ENCODE measurements at regions not wholly inside any gene's neighbourhood (a gene's known extent, or its start where the extent isn't known, plus 50 kb on each side); places are given as distances from the start of the nearest gene placed in this dataset.
"Not testable (repeated sequence)": the region's sequence is repeated elsewhere in the genome, so short reads cannot be mapped to it uniquely, and the experiment has no call there.

GRCh38 chr7:67484244-67484751, 487.7 kb downstream of the TYW1 start:
- DNase-seq: peak; percentile 41

DNA sequence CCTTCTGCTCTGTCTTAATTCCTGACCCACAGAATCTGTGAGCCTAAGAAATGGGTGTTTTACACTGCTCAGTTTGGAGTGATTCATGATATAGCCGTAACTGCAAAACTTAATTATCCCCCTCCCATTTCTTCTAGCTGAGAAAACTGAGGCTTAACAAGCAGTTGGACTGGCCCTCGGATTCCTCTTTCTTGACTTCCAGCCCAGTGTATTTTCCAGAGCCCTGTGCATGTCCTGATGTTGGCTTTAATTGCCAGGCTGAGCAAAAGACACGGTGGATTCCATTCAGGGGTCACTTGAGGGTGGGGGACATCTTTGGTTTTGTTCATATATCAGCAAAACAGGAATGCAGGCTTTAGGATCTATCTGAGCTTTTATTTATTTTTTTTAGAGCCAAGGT, 489.8 kb downstream of the TYW1 start:
- DNase-seq: no peak

DNA sequence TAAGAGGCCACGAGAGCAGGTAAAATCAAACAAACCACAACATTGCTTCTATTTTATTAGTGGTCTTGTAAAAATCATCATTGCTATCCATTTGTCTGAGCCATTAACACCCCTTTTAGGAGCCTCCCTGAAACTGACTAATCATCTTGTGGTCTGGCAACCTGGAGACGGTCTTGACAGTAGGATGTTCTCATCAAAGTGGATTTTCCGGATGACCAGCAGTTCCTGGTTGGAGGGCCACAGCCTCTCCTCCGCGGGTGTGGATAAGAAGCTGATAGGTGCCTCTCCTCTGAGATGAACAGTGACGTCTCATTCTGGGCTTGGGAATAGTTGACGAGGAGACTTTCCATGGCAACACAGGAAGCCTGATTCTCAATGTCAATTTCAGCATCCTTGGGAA, 490.7 kb downstream of the TYW1 start:
- DNase-seq: no peak

DNA sequence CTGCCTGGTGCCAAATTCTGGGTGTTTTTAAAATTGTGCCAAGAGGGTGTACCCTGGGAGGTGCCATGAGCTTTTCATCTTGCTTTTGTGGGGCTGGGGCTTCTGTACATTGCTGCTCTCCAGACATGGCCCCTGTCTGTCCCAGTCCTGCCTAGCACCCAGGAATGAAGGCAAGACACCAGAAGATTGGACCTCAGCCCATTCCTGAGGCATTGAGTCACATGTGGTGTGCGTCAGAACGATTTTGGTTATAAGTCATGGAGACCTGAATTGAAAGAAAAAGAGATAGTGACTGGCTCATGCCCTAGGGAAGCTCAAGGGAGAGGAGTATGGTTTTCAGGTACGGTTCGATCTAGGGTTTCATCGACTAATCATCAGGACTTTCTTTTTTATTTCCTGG, 493.2 kb downstream of the TYW1 start:
- DNase-seq: no peak

GRCh38 chr7:67493366-67493765, 496.7 kb downstream of the TYW1 start:
- DNase-seq: no peak

- no peak for DNase-seq
These were observed 500.0 kb downstream of the TYW1 start for GRCh38 chr7:67496589-67496988.

DNA sequence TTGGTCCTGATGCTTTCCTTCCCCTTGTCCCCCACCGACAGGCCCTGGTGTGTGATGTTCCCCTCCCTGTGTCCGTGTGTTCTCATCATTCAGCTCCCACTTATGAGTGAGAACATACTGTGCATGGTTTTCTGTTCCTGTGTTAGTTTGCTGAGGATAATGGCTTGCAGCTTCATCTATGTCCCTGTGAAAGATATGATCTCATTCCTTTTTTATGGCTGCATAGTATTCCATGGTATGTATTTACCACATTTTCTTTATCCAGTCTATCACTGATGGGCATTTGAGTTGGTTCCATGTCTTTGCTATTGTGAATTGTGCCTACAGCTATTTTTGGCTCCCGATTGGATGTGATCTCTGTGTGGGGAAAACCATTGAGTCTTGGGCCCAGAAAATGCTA, 501.3 kb downstream of the TYW1 start:
- not testable (repeated sequence) for DNase-seq

DNA sequence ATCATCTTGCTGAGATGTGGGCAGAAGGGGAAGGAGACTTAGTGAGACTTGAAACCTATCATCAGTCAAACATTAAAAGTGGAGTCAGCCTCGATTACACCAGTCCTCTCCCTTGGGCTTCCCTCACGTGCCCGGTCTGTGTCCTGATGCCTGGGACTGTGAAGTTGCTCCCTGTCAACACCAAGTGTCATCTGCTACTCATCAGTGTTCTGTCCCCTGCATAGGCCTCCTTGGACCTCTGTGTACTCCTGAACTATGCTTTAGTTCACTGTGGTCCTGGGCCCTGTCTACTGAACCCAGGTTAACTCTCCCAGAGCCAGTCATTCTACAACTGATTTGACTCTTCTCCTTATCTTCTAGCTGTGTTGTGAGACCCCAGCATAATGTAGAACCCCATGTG, 506.3 kb downstream of the TYW1 start:
- no peak for DNase-seq

- DNase-seq: no peak
These were observed 508.8 kb downstream of the TYW1 start for GRCh38 chr7:67505449-67505848.

- DNase-seq: no peak
These were observed 515.8 kb downstream of the TYW1 start for GRCh38 chr7:67512481-67512880.

- DNase-seq: no peak
These were observed 521.9 kb downstream of the TYW1 start for GRCh38 chr7:67518580-67518979.

DNA sequence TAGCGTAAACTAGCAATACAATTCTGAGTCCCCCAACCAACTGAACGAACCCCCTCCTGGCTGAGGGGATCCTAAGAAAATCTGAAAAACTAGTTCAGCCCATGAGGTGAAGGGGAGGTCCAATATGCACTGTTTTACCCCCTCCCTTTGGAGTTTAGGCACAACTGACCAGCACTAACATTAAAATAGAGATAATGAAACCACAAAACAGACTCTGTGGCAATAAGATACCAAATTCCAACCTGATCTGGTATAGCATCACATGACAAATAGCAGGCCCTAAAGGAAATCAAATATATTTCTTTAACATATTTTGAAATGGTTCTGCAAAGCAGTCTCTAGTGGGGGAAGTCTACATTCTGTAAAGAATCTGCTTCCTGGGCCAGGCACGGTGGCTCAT, 522.5 kb downstream of the TYW1 start:
- DNase-seq: no peak

GRCh38 chr7:67522504-67522903, 525.9 kb downstream of the TYW1 start:
- no peak for DNase-seq

GRCh38 chr7:67523713-67524112, 527.1 kb downstream of the TYW1 start:
- DNase-seq: no peak

DNA sequence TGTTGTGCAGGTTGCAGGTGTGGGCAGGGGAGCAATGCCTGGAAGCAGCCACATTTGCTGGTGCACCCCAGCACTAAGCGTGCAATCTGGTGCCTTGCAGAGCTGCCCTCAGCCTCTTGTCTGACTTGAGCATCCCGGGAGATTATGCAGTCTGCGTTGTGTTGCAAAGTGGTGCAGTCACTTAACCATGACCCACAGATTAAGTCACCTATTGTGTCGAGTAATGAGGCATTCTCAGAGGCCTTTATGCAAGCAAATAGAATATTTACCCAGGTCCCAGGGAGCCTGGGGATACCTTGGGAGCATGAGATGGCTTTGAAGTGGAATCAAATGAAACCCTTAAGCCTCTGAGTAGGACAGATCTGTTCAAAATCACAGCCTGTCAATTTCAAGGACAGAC, 529.0 kb downstream of the TYW1 start:
- no peak for DNase-seq

GRCh38 chr7:67535241-67535989, 538.8 kb downstream of the TYW1 start:
- DNase-seq: no peak

- DNase-seq: no peak
These were observed 546.3 kb downstream of the TYW1 start for GRCh38 chr7:67542916-67543315.

DNA sequence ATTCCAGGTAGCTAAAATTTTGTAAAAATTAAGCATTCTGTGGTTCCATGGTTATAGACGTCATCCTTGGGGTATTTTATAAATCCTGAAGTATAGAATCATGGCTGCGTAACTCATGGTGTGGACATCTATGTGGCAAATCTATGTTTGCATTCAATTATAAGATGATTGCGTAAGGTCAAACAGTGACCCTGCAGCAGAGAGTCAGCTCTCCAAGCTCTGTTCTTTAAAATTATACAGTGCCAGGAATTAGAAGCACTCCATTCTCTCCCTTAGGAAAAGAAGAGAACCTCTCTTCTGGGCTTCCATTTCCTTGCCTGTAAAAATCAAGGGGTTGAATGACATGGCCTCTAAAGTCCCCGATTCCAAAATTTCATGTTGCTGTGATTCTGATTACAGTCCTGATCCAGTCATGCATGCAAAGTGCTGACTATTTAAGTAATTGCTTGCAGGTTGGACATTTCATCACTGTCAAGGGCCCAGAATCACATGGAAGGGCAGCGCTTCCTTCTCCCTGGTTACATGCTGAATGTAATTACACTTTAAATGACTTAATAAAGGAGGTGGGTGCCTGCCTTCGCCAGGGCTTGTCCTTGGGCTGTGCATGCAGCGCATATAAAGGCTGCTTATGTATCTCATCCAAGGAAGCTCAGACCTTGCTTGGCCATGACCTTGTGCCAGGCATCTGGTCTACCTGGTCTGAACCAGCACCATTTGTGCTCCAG, 550.7 kb downstream of the TYW1 start:
- DNase-seq: no peak

- DNase-seq: no peak
These were observed 552.5 kb downstream of the TYW1 start for GRCh38 chr7:67549126-67549525.

- DNase-seq: no peak
These were observed 554.3 kb downstream of the TYW1 start for GRCh38 chr7:67550801-67551436.

DNA sequence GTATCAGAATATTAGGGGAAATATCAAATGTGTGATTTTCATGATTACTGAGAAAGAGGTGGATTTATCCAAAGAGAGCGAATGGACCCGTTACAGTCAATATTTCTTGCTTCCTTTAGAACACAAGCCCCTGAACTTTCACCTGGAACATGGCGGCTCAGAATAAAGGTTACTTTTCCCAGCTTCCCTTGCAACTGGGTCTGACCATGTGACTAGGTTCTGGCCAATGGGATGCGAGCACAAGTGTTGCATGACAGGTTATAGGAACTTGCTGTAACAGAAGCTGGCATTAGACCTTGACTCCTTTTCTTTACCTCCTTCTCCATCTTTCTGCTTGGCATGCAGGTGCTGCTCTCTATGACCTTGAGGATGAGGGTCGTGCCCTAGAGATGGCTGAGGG, 556.1 kb downstream of the TYW1 start:
- no peak for DNase-seq

DNA sequence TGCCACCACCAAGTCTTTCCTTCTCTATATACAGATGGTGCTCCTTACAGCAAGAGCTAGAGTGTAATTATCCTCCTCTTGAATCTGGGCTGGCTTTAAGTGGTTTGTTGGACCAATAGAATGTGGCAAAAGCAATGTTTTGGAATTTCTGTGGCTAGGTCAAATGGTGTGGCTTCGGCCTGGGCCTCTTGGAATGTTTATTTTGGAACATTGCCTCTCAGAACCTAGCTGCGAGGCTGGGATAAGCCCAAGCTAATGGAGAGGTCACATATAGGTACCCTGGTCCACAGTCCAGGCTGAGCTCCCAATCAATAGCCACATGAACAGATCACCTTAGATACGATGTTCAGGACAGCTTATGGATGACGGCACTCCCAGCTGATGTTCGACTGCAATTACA, 556.7 kb downstream of the TYW1 start:
- no peak for DNase-seq

GRCh38 chr7:67554986-67555385, 558.4 kb downstream of the TYW1 start:
- DNase-seq: no peak

- no peak for DNase-seq
These were observed 568.3 kb downstream of the TYW1 start for GRCh38 chr7:67564959-67565358.
